ENCODE measurements at regions not wholly inside any gene's neighbourhood (a gene's known extent, or its start where the extent isn't known, plus 50 kb on each side); places are given as distances from the start of the nearest gene placed in this dataset.

- Histone ChIP-seq H3K36me3 (ENCODE audit: control insufficient read depth in 1 of 2, insufficient read depth in 2 of 2, low read length in 2 of 2) (no peaks in the 10 kb centered on the region), H3K27ac (ENCODE audit: low read depth, low read length) (no peak overlapping the region), H3K27me3 (ENCODE audit: insufficient read depth, low read length) (no peaks in the 10 kb centered on the region), H4K20me1 (ENCODE audit: insufficient read depth) (no peaks in the 10 kb centered on the region), H3K9me2 (ENCODE audit: insufficient read depth) (no peaks in the 10 kb centered on the region), H3K4me1 (ENCODE audit: control insufficient read depth in 1 of 2, insufficient read depth in 2 of 2, low read length in 2 of 2) (0 out of 4 replicates have a peak, but pooled peaks cover 0 to under 1% of the 10 kb centered on the region in 2 experiments), H2AFZ (ENCODE audit: low read depth, low read length, poor library complexity, severe bottlenecking) (no peak overlapping the region), H3K9me3 (ENCODE audit: control insufficient read depth in 1 of 2, insufficient read depth in 1 of 2, low read depth in 1 of 2, low read length in 2 of 2) (peaks cover 6% of the 10 kb centered on the region in 2 experiments; a peak in 3 of 4 replicates), H3K9ac (ENCODE audit: low read length) (no peak overlapping the region), H3K79me2 (ENCODE audit: insufficient read depth, low read length) (no peaks in the 10 kb centered on the region), H3K4me2 (ENCODE audit: low read length) (no peak overlapping the region), H3K4me3 (replicated peaks in 1 of 2; ENCODE audit: low read depth in 1 of 2, low read length in 2 of 2) (no peak overlapping the region)
- no peak for ATAC-seq
- ChIA-PET CTCF (no interaction called here), POLR2A (no interaction called here), RAD21 (ENCODE audit: low non-redundant PET in 1 of 2, low total read pairs in 2 of 2, uncharacterized antibody in 2 of 2, unreplicated experiment in 2 of 2) (no interaction called here)
- DNase-seq (ENCODE audit: low read depth, low spot score): no peak
- TF ChIP-seq EGR1 (IDR thresholded peaks at IDR 0.05; ENCODE audit: low read depth) (no peak), ZBTB33 (IDR thresholded peaks at IDR 0.05; ENCODE audit: extremely low read depth, insufficient replicate concordance, low read length) (no peak), ELF1 (IDR thresholded peaks at IDR 0.05; ENCODE audit: borderline replicate concordance, low read depth) (no peak)
- intact Hi-C loops (cut with micrococcal nuclease): no loop called here
- BruUV-seq (replicated peaks): no TSS peak
These were observed 716.0 kb upstream of the TBX3 start for GRCh38 chr12:115400011-115400410.

- RAD21 ChIA-PET (ENCODE audit: low non-redundant PET in 1 of 2, low total read pairs in 2 of 2, uncharacterized antibody in 2 of 2, unreplicated experiment in 2 of 2): no interaction called here
- ATAC-seq: peak; percentile 54
- no TSS peak for BruUV-seq (replicated peaks)
- Histone ChIP-seq H3K79me2 (ENCODE audit: insufficient read depth, low read length) (no peaks in the 10 kb centered on the region), H3K4me3 (replicated peaks in 1 of 2; ENCODE audit: low read depth in 1 of 2, low read length in 2 of 2) (no peak overlapping the region), H3K9me2 (ENCODE audit: insufficient read depth) (no peaks in the 10 kb centered on the region), H3K27me3 (ENCODE audit: insufficient read depth, low read length) (no peaks in the 10 kb centered on the region), H3K36me3 (ENCODE audit: control insufficient read depth in 1 of 2, insufficient read depth in 2 of 2, low read length in 2 of 2) (no peaks in the 10 kb centered on the region), H4K20me1 (ENCODE audit: insufficient read depth) (no peaks in the 10 kb centered on the region), H3K27ac (ENCODE audit: low read depth, low read length) (no peak overlapping the region), H3K4me1 (ENCODE audit: control insufficient read depth in 1 of 2, insufficient read depth in 2 of 2, low read length in 2 of 2) (no peaks in the 10 kb centered on the region), H2AFZ (ENCODE audit: low read depth, low read length, poor library complexity, severe bottlenecking) (no peak overlapping the region), H3K9me3 (ENCODE audit: control insufficient read depth in 1 of 2, insufficient read depth in 1 of 2, low read depth in 1 of 2, low read length in 2 of 2) (peaks cover 6% of the 10 kb centered on the region in 2 experiments; a peak in 3 of 4 replicates), H3K9ac (ENCODE audit: low read length) (no peak overlapping the region), H3K4me2 (ENCODE audit: low read length) (no peak overlapping the region)
- POLR2A ChIA-PET: no interaction called here
- no peak for TF ChIP-seq TCF7L2 (IDR thresholded peaks at IDR 0.05; ENCODE audit: borderline replicate concordance, extremely low read depth, insufficient read depth, insufficient read length)
- TF ChIP-seq YY1 (IDR thresholded peaks at IDR 0.05; ENCODE audit: extremely low read depth, insufficient replicate concordance, low read depth, low read length): no peak
- no peak for TF ChIP-seq ZBTB33 (IDR thresholded peaks at IDR 0.05; ENCODE audit: extremely low read depth, insufficient replicate concordance, low read length)
- no peak for TF ChIP-seq CEBPB (IDR thresholded peaks at IDR 0.05; ENCODE audit: low read depth)
- TF ChIP-seq CBX3 (IDR thresholded peaks at IDR 0.05; ENCODE audit: low read depth): no peak
- TF ChIP-seq RAD21 (IDR thresholded peaks at IDR 0.05; ENCODE audit: low read depth): peak; percentile 58
- TF ChIP-seq CTCF (IDR thresholded peaks at IDR 0.05 in 2 of 3, conservative IDR thresholded peaks at IDR 0.05 in 1 of 3; ENCODE audit: borderline replicate concordance in 1 of 3, insufficient read depth in 1 of 3, low read depth in 2 of 3, low read length in 2 of 3): peak; percentile 8 to 72 (median 22); a peak in 5 of 6 replicates
- no peak for TF ChIP-seq EZH2phosphoT487 (IDR thresholded peaks at IDR 0.05; ENCODE audit: borderline replicate concordance)
- no peak for TF ChIP-seq POLR2AphosphoS5 (IDR thresholded peaks at IDR 0.05; ENCODE audit: low read depth, low read length)
- no peak for DNase-seq (ENCODE audit: low read depth, low spot score)
- CTCF ChIA-PET: no interaction called here
- intact Hi-C loops (cut with micrococcal nuclease): loop anchor here (5.0 kb wide), 1 partner anchor 731 kb away; no protein-coding TSS in a partner anchor
These were observed 714.4 kb upstream of the TBX3 start for GRCh38 chr12:115398311-115398781.

All from HCT116 (cell line).